ENCODE measurements at regions not wholly inside any gene's neighbourhood (a gene's known extent, or its start where the extent isn't known, plus 50 kb on each side); places are given as distances from the start of the nearest gene placed in this dataset.

- no peak for TF ChIP-seq CTCF (IDR thresholded peaks at IDR 0.05; ENCODE audit: insufficient read depth, low read depth, low read length, missing control alignments)
- no peak overlapping the region for H3K4me3 ChIP-seq (ENCODE audit: low read length)
- DNase-seq (ENCODE audit: low read depth), result no peak
Measured at GRCh38 chr4:117420948-117421347, 335.6 kb upstream of the TRAM1L1 start.

GRCh38 chr4:117421706-117422105, 336.3 kb upstream of the TRAM1L1 start:
- DNase-seq (ENCODE audit: low read depth), result no peak
- H3K4me3 ChIP-seq (ENCODE audit: low read length), result no peak overlapping the region
- TF ChIP-seq CTCF (IDR thresholded peaks at IDR 0.05; ENCODE audit: insufficient read depth, low read depth, low read length, missing control alignments), result no peak

GRCh38 chr4:117422297-117422696, 336.9 kb upstream of the TRAM1L1 start:
- DNase-seq (ENCODE audit: low read depth), result no peak
- H3K4me3 ChIP-seq (ENCODE audit: low read length), result no peak overlapping the region
- TF ChIP-seq CTCF (IDR thresholded peaks at IDR 0.05; ENCODE audit: insufficient read depth, low read depth, low read length, missing control alignments), result no peak

GRCh38 chr4:117425636-117426035, 340.3 kb upstream of the TRAM1L1 start:
- H3K4me3 ChIP-seq (ENCODE audit: low read length), result no peak overlapping the region
- no peak for TF ChIP-seq CTCF (IDR thresholded peaks at IDR 0.05; ENCODE audit: insufficient read depth, low read depth, low read length, missing control alignments)
- DNase-seq (ENCODE audit: low read depth), result no peak

- H3K4me3 ChIP-seq (ENCODE audit: low read length), result no peak overlapping the region
- no peak for TF ChIP-seq CTCF (IDR thresholded peaks at IDR 0.05; ENCODE audit: insufficient read depth, low read depth, low read length, missing control alignments)
- DNase-seq (ENCODE audit: low read depth), result no peak
Measured at GRCh38 chr4:117428536-117428935, 343.2 kb upstream of the TRAM1L1 start.

GRCh38 chr4:117429061-117429460, 343.7 kb upstream of the TRAM1L1 start:
- no peak for TF ChIP-seq CTCF (IDR thresholded peaks at IDR 0.05; ENCODE audit: insufficient read depth, low read depth, low read length, missing control alignments)
- no peak overlapping the region for H3K4me3 ChIP-seq (ENCODE audit: low read length)
- DNase-seq (ENCODE audit: low read depth), result no peak

- H3K4me3 ChIP-seq (ENCODE audit: low read length), result no peak overlapping the region
- no peak for DNase-seq (ENCODE audit: low read depth)
- TF ChIP-seq CTCF (IDR thresholded peaks at IDR 0.05; ENCODE audit: insufficient read depth, low read depth, low read length, missing control alignments), result no peak
Measured at GRCh38 chr4:117429506-117429905, 344.1 kb upstream of the TRAM1L1 start.

All from epithelial cell of esophagus (primary cell).